Kasumi-1 (cell line): ENCODE measurements at regions not wholly inside any gene's neighbourhood (a gene's known extent, or its start where the extent isn't known, plus 50 kb on each side); places are given as distances from the start of the nearest gene placed in this dataset.
"Not testable (repeated sequence)": the region's sequence is repeated elsewhere in the genome, so short reads cannot be mapped to it uniquely, and the experiment has no call there.

Experiments used
- DNase-seq, 2 experiments: peaks; one replicate each; lab custom pipeline; 2025; lab: John Stamatoyannopoulos, UW

GRCh38 chr6:86872810-86873209 is 64.5 kb upstream of the HTR1E start:
- DNase-seq = not testable (repeated sequence)

GRCh38 chr6:86871681-86872080 is 65.6 kb upstream of the HTR1E start:
- no peak for DNase-seq

GRCh38 chr6:86869500-86869899 is 67.8 kb upstream of the HTR1E start:
- DNase-seq = no peak

GRCh38 chr6:86859513-86859912 is 77.8 kb upstream of the HTR1E start:
- no peak for DNase-seq

GRCh38 chr6:86858970-86859369 is 78.4 kb upstream of the HTR1E start:
- no peak for DNase-seq

- no peak for DNase-seq
These were observed 79.5 kb upstream of the HTR1E start for GRCh38 chr6:86857783-86858182.

- DNase-seq = peak; percentile 52 to 76
These were observed 80.3 kb upstream of the HTR1E start for GRCh38 chr6:86856937-86857563.

GRCh38 chr6:86856379-86856778 is 80.9 kb upstream of the HTR1E start:
- DNase-seq = no peak

- DNase-seq = no peak
These were observed 88.3 kb upstream of the HTR1E start for GRCh38 chr6:86848986-86849385.

GRCh38 chr6:86832686-86833085 is 104.6 kb upstream of the HTR1E start:
- DNase-seq = no peak

- no peak for DNase-seq
These were observed 111.9 kb upstream of the HTR1E start for GRCh38 chr6:86825436-86825835.

- no peak for DNase-seq
These were observed 114.6 kb upstream of the HTR1E start for GRCh38 chr6:86822747-86823146.

- DNase-seq = no peak
These were observed 116.6 kb upstream of the HTR1E start for GRCh38 chr6:86820750-86821149.

GRCh38 chr6:86793649-86794048 is 143.7 kb upstream of the HTR1E start:
- no peak for DNase-seq

- no peak for DNase-seq
These were observed 145.9 kb upstream of the HTR1E start for GRCh38 chr6:86791476-86791875.

GRCh38 chr6:86789779-86790411 is 147.4 kb upstream of the HTR1E start:
- DNase-seq = no peak

GRCh38 chr6:86782328-86782727 is 155.0 kb upstream of the HTR1E start:
- DNase-seq = peak; percentile 0 to 5

GRCh38 chr6:86780923-86781322 is 156.4 kb upstream of the HTR1E start:
- DNase-seq = no peak

GRCh38 chr6:86775893-86776292 is 161.4 kb upstream of the HTR1E start:
- DNase-seq = no peak

GRCh38 chr6:86765211-86765610 is 172.1 kb upstream of the HTR1E start:
- DNase-seq = no peak

- DNase-seq = not testable (repeated sequence)
These were observed 177.4 kb upstream of the HTR1E start for GRCh38 chr6:86759953-86760352.

GRCh38 chr6:86756640-86757229 is 180.6 kb upstream of the HTR1E start:
- no peak for DNase-seq

- no peak for DNase-seq
These were observed 193.3 kb upstream of the HTR1E start for GRCh38 chr6:86744048-86744447.

- DNase-seq = no peak
These were observed 199.2 kb upstream of the HTR1E start for GRCh38 chr6:86738078-86738477.
